GM23248 (cell line): ENCODE measurements at regions not wholly inside any gene's neighbourhood (a gene's known extent, or its start where the extent isn't known, plus 50 kb on each side); places are given as distances from the start of the nearest gene placed in this dataset.

ENCODE experiments used
- EZH2 ChIP-seq: fragments of 200-600 bp; sonication (generic); IDR thresholded peaks from 2 replicates; pipeline ENCODE4 v1.6.1; 2018; ENCODE audit warnings: antibody characterized with exemption, mild to moderate bottlenecking; ENCODE audit not compliant: insufficient read depth, poor library complexity, severe bottlenecking
- EZH2phosphoT487 ChIP-seq: fragments of 200-600 bp; sonication (generic); IDR thresholded peaks from 2 replicates; pipeline ENCODE4 v1.6.1; 2018; ENCODE audit warnings: antibody characterized with exemption, moderate library complexity, mild to moderate bottlenecking, low read depth; ENCODE audit not compliant: insufficient read depth

GRCh38 chr16:55250701-55251100 lies 73.3 kb upstream of the IRX6 start:
- TF ChIP-seq EZH2phosphoT487 (no peak), EZH2 (no peak)
